GM21786 (cell line): ENCODE measurements at regions not wholly inside any gene's neighbourhood (a gene's known extent, or its start where the extent isn't known, plus 50 kb on each side); places are given as distances from the start of the nearest gene placed in this dataset.

ENCODE experiments used
- ATAC-seq: cut with Tn5 transposase; IDR thresholded peaks from one replicate; pipeline ENCODE4 v1.9.1; 2021; ENCODE audit not compliant: unreplicated experiment

GRCh38 chr13:50299546-50300249, 284.5 kb downstream of the KCNRG start:
- no peak for ATAC-seq

GRCh38 chr13:50303963-50304721, 288.9 kb downstream of the KCNRG start:
- no peak for ATAC-seq

GRCh38 chr13:50306156-50306555, 290.9 kb downstream of the KCNRG start:
- no peak for ATAC-seq

- ATAC-seq: no peak
These were observed 294.1 kb downstream of the KCNRG start for GRCh38 chr13:50309318-50309717.

- ATAC-seq: no peak
These were observed 294.8 kb downstream of the KCNRG start for GRCh38 chr13:50309882-50310594.

GRCh38 chr13:50310734-50311133, 295.5 kb downstream of the KCNRG start:
- no peak for ATAC-seq

GRCh38 chr13:50318887-50319286, 303.6 kb downstream of the KCNRG start:
- no peak for ATAC-seq

- ATAC-seq: no peak
These were observed 304.5 kb downstream of the KCNRG start for GRCh38 chr13:50319635-50320255.

GRCh38 chr13:50320271-50320862, 305.1 kb downstream of the KCNRG start:
- ATAC-seq: no peak

- no peak for ATAC-seq
These were observed 306.8 kb downstream of the KCNRG start for GRCh38 chr13:50322006-50322405.

GRCh38 chr13:50323440-50324065, 308.3 kb downstream of the KCNRG start:
- ATAC-seq: no peak

- ATAC-seq: no peak
These were observed 311.0 kb downstream of the KCNRG start for GRCh38 chr13:50326271-50326670.

GRCh38 chr13:50326811-50327210, 311.6 kb downstream of the KCNRG start:
- no peak for ATAC-seq

GRCh38 chr13:50334115-50334778, 319.0 kb downstream of the KCNRG start:
- no peak for ATAC-seq

- no peak for ATAC-seq
These were observed 319.7 kb downstream of the KCNRG start for GRCh38 chr13:50334944-50335343.

- ATAC-seq: no peak
These were observed 324.0 kb downstream of the KCNRG start for GRCh38 chr13:50339271-50339670.

- no peak for ATAC-seq
These were observed 324.9 kb downstream of the KCNRG start for GRCh38 chr13:50340146-50340545.

- ATAC-seq: no peak
These were observed 325.5 kb downstream of the KCNRG start for GRCh38 chr13:50340551-50341287.

- ATAC-seq: no peak
These were observed 326.3 kb downstream of the KCNRG start for GRCh38 chr13:50341526-50341925.
